Naive thymus-derived CD8-positive, alpha-beta T cell (primary cell): ENCODE measurements at regions not wholly inside any gene's neighbourhood (a gene's known extent, or its start where the extent isn't known, plus 50 kb on each side); places are given as distances from the start of the nearest gene placed in this dataset.

Source experiments
- ATAC-seq, 2 donors: fragments of 150-1000 bp; cut with Tn5 transposase in 1 of 2; sonication (Bioruptor Pico), chemical (Tn5 transposase) in 1 of 2; 1 replicate in 1 of 2; 2 replicates in 1 of 2; pipeline ENCODE4 v1.10.0; 2021; ENCODE audit warnings: mild to moderate bottlenecking in 2 of 2, moderate library complexity in 2 of 2
- POLR2A ChIA-PET: fragments of 350-600 bp; sonication (Branson Sonifier 250); formaldehyde crosslinking; loops from one replicate; lab custom pipeline; 2021; ENCODE audit warnings: antibody characterized with exemption; lab: Charles Lee
- DNase-seq, 10 donors: peaks; one replicate each; pipeline versions ENCODE4 v3.0.0 to v3.0.0-alpha.2; 2020 to 2022
- H3K27ac Mint-ChIP-seq, 10 donors: one replicate each; pipeline ENCODE4 v1.8.0; 2020 to 2022; ENCODE audit warnings: mild to moderate bottlenecking in 10 of 10, mixed read lengths in 10 of 10, moderate library complexity in 4 of 10, inconsistent platforms in 1 of 10
- H3K27me3 Mint-ChIP-seq, 5 donors: one replicate each; pipeline ENCODE4 v1.8.0; 2021 to 2022; ENCODE audit warnings: mixed read lengths in 5 of 5
- H3K36me3 Mint-ChIP-seq, 3 donors: one replicate each; pipeline ENCODE4 v1.8.0; 2020 to 2022; ENCODE audit warnings: mixed read lengths in 3 of 3, mild to moderate bottlenecking in 2 of 3, inconsistent platforms in 1 of 3
- H3K4me1 Mint-ChIP-seq, 4 donors: one replicate each; pipeline ENCODE4 v1.8.0; 2021 to 2022; ENCODE audit warnings: mixed read lengths in 4 of 4
- H3K4me3 Mint-ChIP-seq, 10 donors: one replicate each; pipeline ENCODE4 v1.8.0; 2020 to 2022; ENCODE audit warnings: mild to moderate bottlenecking in 10 of 10, mixed read lengths in 10 of 10, moderate library complexity in 6 of 10, inconsistent platforms in 1 of 10
- H3K9me3 Mint-ChIP-seq, 9 donors: one replicate each; pipeline ENCODE4 v1.8.0; 2020 to 2022; ENCODE audit warnings: mixed read lengths in 9 of 9, mild to moderate bottlenecking in 3 of 9, inconsistent platforms in 1 of 9, moderate library complexity in 1 of 9

DNA sequence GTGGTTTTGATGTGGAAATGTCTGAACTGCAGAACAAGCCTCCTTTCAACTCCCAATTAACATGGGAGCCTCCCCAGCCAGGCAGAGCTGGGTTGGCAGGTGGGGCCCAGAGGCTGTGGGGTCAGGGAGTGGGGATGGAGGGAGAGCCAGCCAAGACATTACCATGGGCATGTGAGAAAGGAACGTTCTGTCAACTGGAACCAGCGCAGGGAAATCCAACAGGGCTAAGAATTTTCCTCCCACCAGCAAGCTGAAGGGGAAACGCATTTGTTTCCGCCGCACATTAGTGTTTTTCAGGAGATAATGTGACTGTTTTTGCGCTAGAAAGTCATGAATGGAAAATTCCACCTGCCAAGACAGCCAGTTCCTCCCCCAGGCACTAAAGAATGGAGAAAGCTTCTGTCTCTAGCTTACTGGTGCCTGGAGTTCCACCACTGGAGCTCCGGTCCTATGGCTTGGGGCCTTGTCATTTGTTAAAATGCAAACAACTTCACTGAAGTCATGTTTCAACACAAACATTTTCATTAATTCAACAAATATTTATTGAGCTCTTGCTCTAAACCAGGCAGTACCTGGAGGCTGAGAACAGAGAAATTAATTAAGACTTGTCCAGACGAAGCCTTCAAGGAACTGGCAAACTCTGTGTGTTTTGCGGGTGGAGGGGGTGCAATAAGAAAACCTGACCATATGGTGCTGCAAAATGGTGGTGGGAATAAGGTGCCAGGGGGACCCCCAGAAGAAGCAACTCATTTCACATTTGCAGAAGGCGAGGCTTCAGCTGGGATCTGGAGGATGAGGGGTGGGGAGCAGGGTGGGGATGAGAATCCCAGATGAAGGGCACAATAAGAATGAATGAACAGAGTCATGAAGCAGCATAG lies 305.1 kb downstream of the MATN1 start:
- no peak overlapping the region for H3K4me3 Mint-ChIP-seq
- peaks cover 8 to 40% (median 28%) of the 10 kb centered on the region in 5 donors for H3K27me3 Mint-ChIP-seq
- no peak overlapping the region for H3K27ac Mint-ChIP-seq
- POLR2A ChIA-PET, result no interaction called here
- DNase-seq (no peak), ATAC-seq (no peak)
- no peaks in the 10 kb centered on the region for H3K4me1 Mint-ChIP-seq
- no peaks in the 10 kb centered on the region for H3K36me3 Mint-ChIP-seq
- H3K9me3 Mint-ChIP-seq, result peaks cover 0 to 3% (median 0%) of the 10 kb centered on the region in 9 donors

DNA sequence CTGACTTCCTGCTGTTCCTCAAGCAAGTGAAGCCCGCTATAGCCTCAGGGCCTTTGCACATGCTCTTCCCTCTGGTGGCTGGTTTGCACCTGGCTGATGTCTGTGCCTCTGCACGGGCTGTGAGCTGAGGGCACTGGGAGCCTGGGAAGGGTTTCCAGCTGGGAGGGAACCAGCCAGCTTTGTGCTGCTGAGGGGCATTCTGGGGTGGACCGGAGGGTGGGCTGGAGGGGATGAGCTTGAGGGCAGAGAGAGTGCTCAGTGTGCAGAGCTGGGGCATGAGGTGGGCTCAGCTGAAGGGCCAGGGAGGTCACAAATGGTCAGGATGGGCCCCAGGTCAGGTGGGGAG lies 305.7 kb downstream of the MATN1 start:
- Mint-ChIP-seq H3K36me3 (no peaks in the 10 kb centered on the region), H3K4me3 (no peak overlapping the region), H3K27me3 (peaks cover 4 to 34% (median 21%) of the 10 kb centered on the region in 5 donors), H3K27ac (no peak overlapping the region), H3K9me3 (peaks cover 0 to 2% (median 0%) of the 10 kb centered on the region in 9 donors), H3K4me1 (no peaks in the 10 kb centered on the region)
- no peak for DNase-seq
- POLR2A ChIA-PET, result no interaction called here
- ATAC-seq, result no peak

GRCh38 chr1:30417001-30417700 lies 306.2 kb downstream of the MATN1 start:
- POLR2A ChIA-PET, result no interaction called here
- no peak overlapping the region for H3K27ac Mint-ChIP-seq
- no peak for DNase-seq
- no peak overlapping the region for H3K4me3 Mint-ChIP-seq
- H3K36me3 Mint-ChIP-seq, result no peaks in the 10 kb centered on the region
- peaks cover 4 to 31% (median 21%) of the 10 kb centered on the region in 5 donors for H3K27me3 Mint-ChIP-seq
- ATAC-seq, result no peak
- peaks cover 0 to 2% (median 0%) of the 10 kb centered on the region in 9 donors for H3K9me3 Mint-ChIP-seq
- H3K4me1 Mint-ChIP-seq, result no peaks in the 10 kb centered on the region

GRCh38 chr1:30416221-30416820 lies 307.1 kb downstream of the MATN1 start:
- no peak overlapping the region for H3K27ac Mint-ChIP-seq
- POLR2A ChIA-PET, result no interaction called here
- peaks cover 0 to 2% (median 0%) of the 10 kb centered on the region in 9 donors for H3K9me3 Mint-ChIP-seq
- no peaks in the 10 kb centered on the region for H3K36me3 Mint-ChIP-seq
- DNase-seq (no peak), ATAC-seq (no peak)
- H3K4me3 Mint-ChIP-seq, result no peak overlapping the region
- H3K4me1 Mint-ChIP-seq, result no peaks in the 10 kb centered on the region
- H3K27me3 Mint-ChIP-seq, result peaks cover 4 to 31% (median 21%) of the 10 kb centered on the region in 5 donors

- POLR2A ChIA-PET, result no interaction called here
- H3K4me3 Mint-ChIP-seq, result no peak overlapping the region
- no peak for ATAC-seq
- no peaks in the 10 kb centered on the region for H3K36me3 Mint-ChIP-seq
- no peaks in the 10 kb centered on the region for H3K4me1 Mint-ChIP-seq
- no peak overlapping the region for H3K27ac Mint-ChIP-seq
- no peak for DNase-seq
- H3K27me3 Mint-ChIP-seq, result peaks cover 2 to 31% (median 14%) of the 10 kb centered on the region in 5 donors
- peaks cover 0 to 2% (median 0%) of the 10 kb centered on the region in 9 donors for H3K9me3 Mint-ChIP-seq
These were observed 308.0 kb downstream of the MATN1 start for GRCh38 chr1:30415171-30415940.

GRCh38 chr1:30414851-30415165 lies 308.6 kb downstream of the MATN1 start:
- no peak overlapping the region for H3K27ac Mint-ChIP-seq
- H3K27me3 Mint-ChIP-seq, result peaks cover 2 to 31% (median 14%) of the 10 kb centered on the region in 5 donors
- no peak overlapping the region for H3K4me3 Mint-ChIP-seq
- POLR2A ChIA-PET, result no interaction called here
- H3K9me3 Mint-ChIP-seq, result no peaks in the 10 kb centered on the region
- H3K4me1 Mint-ChIP-seq, result no peaks in the 10 kb centered on the region
- H3K36me3 Mint-ChIP-seq, result no peaks in the 10 kb centered on the region
- no peak for ATAC-seq
- DNase-seq, result no peak

DNA sequence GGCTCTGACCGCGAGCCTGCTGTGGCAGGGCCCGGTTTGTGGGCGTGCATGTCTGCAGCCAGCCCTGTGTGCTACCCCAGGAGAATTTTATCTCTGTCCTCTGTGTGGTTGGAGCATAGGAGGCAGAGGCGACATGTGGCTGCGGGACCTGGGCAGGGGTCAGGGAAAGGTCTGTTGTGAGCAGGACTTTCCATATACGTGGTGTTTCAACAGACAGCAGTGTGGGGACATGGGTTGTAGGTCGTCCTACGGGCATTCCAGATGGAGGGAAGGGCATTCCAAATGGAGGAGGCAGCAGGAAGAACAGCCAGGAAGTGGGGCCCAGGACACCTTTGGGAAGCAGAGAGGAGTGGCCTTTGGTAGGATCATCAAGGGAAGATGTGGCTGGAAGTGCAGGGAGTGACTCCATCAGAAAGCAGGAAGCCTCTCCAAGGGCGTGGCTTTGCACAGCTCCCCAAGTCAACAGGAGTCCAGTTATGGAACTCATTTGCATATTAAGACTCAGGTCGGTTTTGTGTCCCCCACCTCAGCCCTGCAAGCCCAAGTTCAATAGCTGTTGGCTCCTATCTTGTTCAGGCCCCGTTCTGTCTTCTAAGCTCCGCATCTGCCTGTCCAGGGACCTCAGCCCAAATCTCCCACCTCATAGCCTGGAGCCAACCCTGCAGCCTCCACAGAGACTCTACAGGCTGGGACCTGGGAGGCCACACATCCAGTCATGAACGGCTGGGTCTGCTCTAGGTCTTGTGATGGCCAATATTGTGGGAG lies 309.1 kb downstream of the MATN1 start:
- H3K27ac Mint-ChIP-seq, result no peak overlapping the region
- H3K4me3 Mint-ChIP-seq, result no peak overlapping the region
- DNase-seq (no peak), ATAC-seq (no peak)
- H3K27me3 Mint-ChIP-seq, result peaks cover 3 to 37% (median 17%) of the 10 kb centered on the region in 5 donors
- POLR2A ChIA-PET, result no interaction called here
- no peaks in the 10 kb centered on the region for H3K4me1 Mint-ChIP-seq
- no peaks in the 10 kb centered on the region for H3K9me3 Mint-ChIP-seq
- H3K36me3 Mint-ChIP-seq, result no peaks in the 10 kb centered on the region

- H3K4me3 Mint-ChIP-seq, result no peak overlapping the region
- no peak overlapping the region for H3K27ac Mint-ChIP-seq
- no peaks in the 10 kb centered on the region for H3K4me1 Mint-ChIP-seq
- DNase-seq, result no peak
- no peaks in the 10 kb centered on the region for H3K9me3 Mint-ChIP-seq
- POLR2A ChIA-PET, result no interaction called here
- ATAC-seq, result no peak
- peaks cover 3 to 43% (median 17%) of the 10 kb centered on the region in 5 donors for H3K27me3 Mint-ChIP-seq
- no peaks in the 10 kb centered on the region for H3K36me3 Mint-ChIP-seq
These were observed 309.8 kb downstream of the MATN1 start for GRCh38 chr1:30413606-30414005.

DNA sequence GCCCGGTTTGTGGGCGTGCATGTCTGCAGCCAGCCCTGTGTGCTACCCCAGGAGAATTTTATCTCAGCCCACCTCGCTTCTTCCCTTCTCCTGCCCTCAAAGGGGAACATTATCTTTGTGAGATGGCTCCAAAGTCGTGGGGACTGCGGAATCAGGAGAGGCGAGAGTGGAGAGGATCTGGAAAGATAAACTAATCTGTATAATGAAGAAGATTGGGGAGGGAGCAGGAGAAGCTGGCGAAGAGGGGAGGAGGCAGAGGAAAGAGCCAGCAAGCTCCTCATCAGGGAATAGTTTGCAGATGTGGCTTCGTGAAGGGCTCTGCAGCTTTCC lies 310.3 kb downstream of the MATN1 start:
- POLR2A ChIA-PET, result no interaction called here
- Mint-ChIP-seq H3K4me3 (no peak overlapping the region), H3K4me1 (no peaks in the 10 kb centered on the region), H3K9me3 (no peaks in the 10 kb centered on the region), H3K27me3 (peaks cover 3 to 43% (median 20%) of the 10 kb centered on the region in 5 donors), H3K27ac (no peak overlapping the region), H3K36me3 (no peaks in the 10 kb centered on the region)
- DNase-seq, result no peak
- no peak for ATAC-seq

DNA sequence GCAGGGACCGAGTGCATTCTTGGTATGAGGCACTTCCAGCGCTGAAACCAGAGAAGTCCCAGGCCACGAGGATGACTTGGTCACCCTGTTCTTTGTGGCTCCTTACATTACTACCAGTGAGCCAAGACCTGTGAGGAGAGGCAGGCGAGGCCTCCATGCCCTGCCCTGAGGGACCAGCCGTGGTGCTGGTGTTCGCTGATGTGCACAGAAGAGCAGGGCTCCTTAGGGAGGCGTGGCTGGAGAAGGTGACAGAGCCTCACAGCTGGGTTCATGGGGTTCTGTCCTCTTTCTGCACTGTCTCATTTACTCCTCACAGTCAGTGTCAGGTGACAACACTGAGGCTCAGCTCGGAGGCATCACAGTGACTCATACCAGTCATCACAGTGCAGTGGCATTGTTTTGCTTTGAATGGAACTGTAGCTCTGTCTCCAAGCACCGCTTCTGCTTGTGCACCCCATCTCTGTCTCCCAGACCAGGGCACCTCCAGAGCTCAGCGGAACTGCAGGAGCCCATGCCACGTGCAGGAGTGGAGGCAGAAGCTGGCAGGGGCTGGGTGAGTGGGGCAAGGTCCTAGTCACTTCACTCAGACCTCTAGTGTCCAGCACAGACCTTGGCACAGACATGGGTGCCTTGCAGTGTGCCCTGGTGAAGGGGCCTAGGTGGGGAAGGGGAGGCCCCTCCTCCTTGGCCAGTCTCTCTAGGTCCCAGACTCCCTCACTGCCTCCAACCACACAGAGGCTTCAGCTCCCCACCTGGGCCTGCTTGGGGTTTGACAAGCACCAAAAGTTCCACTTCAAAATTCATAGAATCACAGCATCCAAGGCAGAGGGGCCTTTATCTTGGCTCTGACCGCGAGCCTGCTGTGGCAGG lies 310.9 kb downstream of the MATN1 start:
- Mint-ChIP-seq H3K4me3 (no peak overlapping the region), H3K27me3 (peaks cover 3 to 41% (median 20%) of the 10 kb centered on the region in 5 donors), H3K27ac (no peak overlapping the region), H3K9me3 (no peaks in the 10 kb centered on the region), H3K4me1 (no peaks in the 10 kb centered on the region), H3K36me3 (no peaks in the 10 kb centered on the region)
- DNase-seq (no peak), ATAC-seq (no peak)
- POLR2A ChIA-PET, result no interaction called here

GRCh38 chr1:30411206-30411605 lies 312.2 kb downstream of the MATN1 start:
- DNase-seq, result peak in 1 of 10 donors; percentile 8
- H3K36me3 Mint-ChIP-seq, result no peaks in the 10 kb centered on the region

More at GRCh38 chr1:30411206-30411605, 312.2 kb downstream of the MATN1 start:
- Mint-ChIP-seq H3K4me3 (no peak overlapping the region), H3K27me3 (peaks cover 5 to 39% (median 16%) of the 10 kb centered on the region in 5 donors), H3K9me3 (no peaks in the 10 kb centered on the region), H3K27ac (no peak overlapping the region), H3K4me1 (peaks cover 0 to 2% (median 0%) of the 10 kb centered on the region in 4 donors)
- POLR2A ChIA-PET, result no interaction called here
- ATAC-seq, result no peak
